22Rv1 (cell line): ENCODE measurements at regions not wholly inside any gene's neighbourhood (a gene's known extent, or its start where the extent isn't known, plus 50 kb on each side); places are given as distances from the start of the nearest gene placed in this dataset.
"Not testable (repeated sequence)": the region's sequence is repeated elsewhere in the genome, so short reads cannot be mapped to it uniquely, and the experiment has no call there.

Source experiments
- H3K27ac ChIP-seq: fragments of 450-650 bp; 2 replicates; pipeline ENCODE4 v1.5.1; 2017
- CTCF ChIP-seq: fragments of 450-650 bp; IDR thresholded peaks from 2 replicates; pipeline ENCODE4 v1.5.1; 2017; ENCODE audit warnings: mild to moderate bottlenecking
- ZFX ChIP-seq: fragments of 450-650 bp; IDR thresholded peaks from 2 replicates; pipeline ENCODE4 v1.6.1; 2017; ENCODE audit warnings: antibody characterized with exemption, borderline replicate concordance

GRCh38 chr4:84221704-84222103 is 277.4 kb downstream of the NKX6-1 start:
- no peak overlapping the region for H3K27ac ChIP-seq
- TF ChIP-seq ZFX (no peak), CTCF (no peak)

- TF ChIP-seq ZFX: no peak
- TF ChIP-seq CTCF: no peak
- no peak overlapping the region for H3K27ac ChIP-seq
These were observed 278.1 kb downstream of the NKX6-1 start for GRCh38 chr4:84220990-84221389.

- TF ChIP-seq ZFX: no peak
- no peak for TF ChIP-seq CTCF
- no peak overlapping the region for H3K27ac ChIP-seq
These were observed 279.4 kb downstream of the NKX6-1 start for GRCh38 chr4:84219656-84220055.

GRCh38 chr4:84218031-84218430 is 281.1 kb downstream of the NKX6-1 start:
- H3K27ac ChIP-seq: no peak overlapping the region
- TF ChIP-seq ZFX (no peak), CTCF (no peak)

- no peak for TF ChIP-seq CTCF
- no peak for TF ChIP-seq ZFX
These were observed 283.9 kb downstream of the NKX6-1 start for GRCh38 chr4:84215217-84215616.

GRCh38 chr4:84206226-84206625 is 292.9 kb downstream of the NKX6-1 start:
- not testable (repeated sequence) for H3K27ac ChIP-seq

More at GRCh38 chr4:84215217-84215616, 283.9 kb downstream of the NKX6-1 start:
- H3K27ac ChIP-seq: no peak overlapping the region

- no peak overlapping the region for H3K27ac ChIP-seq
- TF ChIP-seq ZFX (no peak), CTCF (no peak)
These were observed 309.9 kb downstream of the NKX6-1 start for GRCh38 chr4:84189144-84189543.

- no peak overlapping the region for H3K27ac ChIP-seq
- TF ChIP-seq ZFX (no peak), CTCF (no peak)
These were observed 319.7 kb downstream of the NKX6-1 start for GRCh38 chr4:84179409-84179808.
